ENCODE measurements at regions not wholly inside any gene's neighbourhood (a gene's known extent, or its start where the extent isn't known, plus 50 kb on each side); places are given as distances from the start of the nearest gene placed in this dataset.
"Not testable (repeated sequence)": the region's sequence is repeated elsewhere in the genome, so short reads cannot be mapped to it uniquely, and the experiment has no call there.

DNA sequence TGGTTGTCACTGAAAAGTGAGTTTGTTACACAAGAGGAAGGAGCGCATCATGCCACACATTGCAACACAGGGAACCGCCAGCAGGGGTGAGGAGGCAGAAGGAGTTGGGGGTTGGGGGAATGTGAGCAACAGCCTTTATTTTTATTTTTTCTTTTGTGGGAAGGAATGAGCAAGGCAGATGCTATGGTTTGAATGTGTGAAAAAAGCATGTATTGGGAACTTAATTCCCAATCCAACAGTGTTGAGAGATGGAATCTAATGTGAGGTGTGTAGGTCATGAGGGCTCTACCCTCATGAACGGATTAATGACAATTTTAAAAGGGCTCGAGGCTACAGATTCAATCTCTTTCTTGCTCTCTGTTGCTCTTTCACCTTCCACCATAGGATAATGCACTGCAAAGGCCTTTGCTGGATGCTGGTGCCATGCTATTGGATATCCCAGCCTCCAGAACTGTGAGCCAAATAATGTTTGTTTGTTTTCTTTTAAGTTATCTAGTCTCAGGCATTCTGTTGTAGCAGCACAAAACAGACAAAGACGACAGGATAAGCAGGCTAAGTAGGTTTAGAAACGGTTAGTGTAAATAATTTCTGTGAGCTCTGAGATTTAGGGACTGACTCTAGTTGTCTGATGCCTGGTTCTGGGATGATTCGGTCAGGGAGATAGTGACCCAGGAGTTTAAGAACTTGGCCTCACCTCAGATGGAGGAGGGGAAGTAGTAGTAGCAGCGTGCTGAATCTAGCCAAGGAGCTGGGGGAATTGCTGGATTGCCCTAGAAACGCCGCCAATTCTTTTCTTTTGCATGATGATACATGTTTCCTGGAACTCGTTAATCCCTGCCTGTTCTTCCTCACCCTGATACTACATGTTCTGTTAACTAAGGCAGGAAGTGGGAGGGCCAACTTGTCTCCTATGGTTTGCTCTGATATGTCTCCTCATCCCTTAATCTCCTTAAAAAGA lies 156.6 kb upstream of the CTSO start:
- no peak overlapping the region; the same call in 1 of the 2 replicates for H3K27ac Mint-ChIP-seq
- H3K4me1 Mint-ChIP-seq: peaks cover 37% of the 10 kb centered on the region
- H3K4me3 Mint-ChIP-seq: no peak overlapping the region
- no peaks in the 10 kb centered on the region for H3K9me2 ChIP-seq (ENCODE audit: insufficient read depth)
- H3K36me3 ChIP-seq (ENCODE audit: insufficient read depth): no peaks in the 10 kb centered on the region
- H3K27ac ChIP-seq (ENCODE audit: low read depth): peak overlapping the region; percentile 72
- 0 out of 2 replicates have a peak, but pooled peaks cover 5% of the 10 kb centered on the region for H3F3A ChIP-seq (replicated peaks; ENCODE audit: low read depth)
- peak; percentile 72 for DNase-seq (ENCODE audit: low spot score)
- no peaks in the 10 kb centered on the region for H3K79me2 ChIP-seq (replicated peaks; ENCODE audit: insufficient read depth)
- ATAC-seq: peak; percentile 89
- no peaks in the 10 kb centered on the region for H3K27me3 ChIP-seq (ENCODE audit: insufficient read depth)
- H3K4me2 ChIP-seq: peak overlapping the region; percentile 63
- H3K4me1 ChIP-seq (ENCODE audit: insufficient read depth): peaks cover 35% of the 10 kb centered on the region
- H4K20me1 ChIP-seq (replicated peaks; ENCODE audit: insufficient read depth): no peaks in the 10 kb centered on the region
- no peak overlapping the region; the same call in 1 of the 2 replicates for H3K4me3 ChIP-seq
- TF ChIP-seq, protein P1, sequence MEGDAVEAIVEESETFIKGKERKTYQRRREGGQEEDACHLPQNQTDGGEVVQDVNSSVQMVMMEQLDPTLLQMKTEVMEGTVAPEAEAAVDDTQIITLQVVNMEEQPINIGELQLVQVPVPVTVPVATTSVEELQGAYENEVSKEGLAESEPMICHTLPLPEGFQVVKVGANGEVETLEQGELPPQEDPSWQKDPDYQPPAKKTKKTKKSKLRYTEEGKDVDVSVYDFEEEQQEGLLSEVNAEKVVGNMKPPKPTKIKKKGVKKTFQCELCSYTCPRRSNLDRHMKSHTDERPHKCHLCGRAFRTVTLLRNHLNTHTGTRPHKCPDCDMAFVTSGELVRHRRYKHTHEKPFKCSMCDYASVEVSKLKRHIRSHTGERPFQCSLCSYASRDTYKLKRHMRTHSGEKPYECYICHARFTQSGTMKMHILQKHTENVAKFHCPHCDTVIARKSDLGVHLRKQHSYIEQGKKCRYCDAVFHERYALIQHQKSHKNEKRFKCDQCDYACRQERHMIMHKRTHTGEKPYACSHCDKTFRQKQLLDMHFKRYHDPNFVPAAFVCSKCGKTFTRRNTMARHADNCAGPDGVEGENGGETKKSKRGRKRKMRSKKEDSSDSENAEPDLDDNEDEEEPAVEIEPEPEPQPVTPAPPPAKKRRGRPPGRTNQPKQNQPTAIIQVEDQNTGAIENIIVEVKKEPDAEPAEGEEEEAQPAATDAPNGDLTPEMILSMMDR (conservative IDR thresholded peaks at IDR 0.05; ENCODE audit: low read depth in 2 of 2): peak; percentile 42 to 68
- TF ChIP-seq POLR2AphosphoS5 (IDR thresholded peaks at IDR 0.05; ENCODE audit: low read depth): no peak
- H3K9me3 Mint-ChIP-seq: peaks cover 21% of the 10 kb centered on the region
- H3K27me3 Mint-ChIP-seq (ENCODE audit: insufficient read depth, low read depth, poor library complexity): peaks cover 3% of the 10 kb centered on the region
- peaks cover 19% of the 10 kb centered on the region for H3K36me3 Mint-ChIP-seq (ENCODE audit: low read depth)
- peak overlapping the region; percentile 66; the same call in 1 of the 2 replicates for H2AFZ ChIP-seq

DNA sequence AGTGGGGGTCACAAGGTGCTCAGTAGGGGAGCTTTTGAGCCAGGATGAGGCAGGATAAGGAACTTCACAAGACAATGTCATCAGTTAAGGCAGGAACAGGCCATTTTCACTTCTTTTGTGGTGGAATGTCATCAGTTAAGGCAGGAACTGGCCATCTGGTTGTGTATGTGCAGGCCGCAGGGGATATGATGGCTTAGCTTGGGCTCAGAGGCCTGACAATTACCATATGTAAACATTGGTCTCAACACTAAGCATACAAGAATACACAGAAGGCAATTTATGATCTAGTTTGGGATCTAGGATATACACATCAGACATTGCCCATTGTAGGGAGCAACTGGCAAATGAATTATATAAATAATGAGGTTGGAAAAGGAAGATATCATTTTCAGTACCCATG lies 155.4 kb upstream of the CTSO start:
- not testable (repeated sequence) for H3K27ac ChIP-seq (ENCODE audit: low read depth); H3K4me3 ChIP-seq; DNase-seq (ENCODE audit: low spot score); H3K36me3 ChIP-seq (ENCODE audit: insufficient read depth); H3K27me3 Mint-ChIP-seq (ENCODE audit: insufficient read depth, low read depth, poor library complexity); ATAC-seq; H3K27me3 ChIP-seq (ENCODE audit: insufficient read depth); H3K9me2 ChIP-seq (ENCODE audit: insufficient read depth); H3K4me2 ChIP-seq; H3K4me3 Mint-ChIP-seq; H2AFZ ChIP-seq; H4K20me1 ChIP-seq (replicated peaks; ENCODE audit: insufficient read depth); H3F3A ChIP-seq (replicated peaks; ENCODE audit: low read depth); H3K79me2 ChIP-seq (replicated peaks; ENCODE audit: insufficient read depth)
- H3K27ac Mint-ChIP-seq: peak overlapping the region; percentile 15; the same call in 1 of the 2 replicates
- peaks cover 21% of the 10 kb centered on the region for H3K9me3 Mint-ChIP-seq
- peaks cover 35% of the 10 kb centered on the region for H3K4me1 ChIP-seq (ENCODE audit: insufficient read depth)
- H3K4me1 Mint-ChIP-seq: peaks cover 37% of the 10 kb centered on the region
- peaks cover 19% of the 10 kb centered on the region for H3K36me3 Mint-ChIP-seq (ENCODE audit: low read depth)

DNA sequence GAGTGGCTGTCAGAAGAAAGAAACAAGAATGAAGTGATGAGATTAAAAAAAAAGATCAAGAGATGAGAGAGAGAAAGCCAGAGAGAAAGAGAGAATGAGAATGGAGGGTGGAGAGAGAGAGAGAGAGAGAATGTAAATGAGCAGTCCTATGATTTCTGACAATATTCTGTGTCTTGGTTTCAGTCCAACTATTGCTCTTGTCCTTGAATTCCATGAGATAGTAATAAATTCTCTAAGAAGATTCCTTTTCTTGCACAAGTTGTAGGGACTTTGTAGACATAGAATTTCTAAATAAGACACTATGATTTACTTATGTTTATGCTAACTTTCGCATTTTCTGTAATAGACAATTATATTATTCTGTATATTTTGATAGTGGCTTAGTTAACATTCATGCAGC lies 149.6 kb upstream of the CTSO start:
- DNase-seq (ENCODE audit: low spot score) (no peak), ATAC-seq (no peak)
- H3K27me3 ChIP-seq (ENCODE audit: insufficient read depth): no peaks in the 10 kb centered on the region
- no peak overlapping the region for H3K27ac ChIP-seq (ENCODE audit: low read depth)
- Mint-ChIP-seq H3K9me3 (peaks cover 12% of the 10 kb centered on the region), H3K27ac (no peak overlapping the region), H3K4me1 (peaks cover 4% of the 10 kb centered on the region; the same call in 2 of the 3 replicates), H3K4me3 (no peak overlapping the region), H3K27me3 (ENCODE audit: insufficient read depth, low read depth, poor library complexity) (peaks cover 1% of the 10 kb centered on the region), H3K36me3 (ENCODE audit: low read depth) (peaks cover 11% of the 10 kb centered on the region)
- H3K36me3 ChIP-seq (ENCODE audit: insufficient read depth): no peaks in the 10 kb centered on the region
- H3K4me1 ChIP-seq (ENCODE audit: insufficient read depth): no peaks in the 10 kb centered on the region
- H3K4me2 ChIP-seq: no peak overlapping the region
- H2AFZ ChIP-seq: no peak overlapping the region
- no peaks in the 10 kb centered on the region for H4K20me1 ChIP-seq (replicated peaks; ENCODE audit: insufficient read depth)
- H3K79me2 ChIP-seq (replicated peaks; ENCODE audit: insufficient read depth): no peaks in the 10 kb centered on the region
- H3F3A ChIP-seq (replicated peaks; ENCODE audit: low read depth): no peaks in the 10 kb centered on the region
- H3K9me2 ChIP-seq (ENCODE audit: insufficient read depth): no peaks in the 10 kb centered on the region
- H3K4me3 ChIP-seq: no peak overlapping the region
- TF ChIP-seq EZH2 (IDR thresholded peaks at IDR 0.05; ENCODE audit: low read depth, unreplicated experiment) (no peak), POLR2AphosphoS5 (IDR thresholded peaks at IDR 0.05; ENCODE audit: low read depth) (no peak), ETS1 (IDR thresholded peaks at IDR 0.05) (no peak), JUNB (IDR thresholded peaks at IDR 0.05; ENCODE audit: unreplicated experiment) (no peak), NANOG (IDR thresholded peaks at IDR 0.05; ENCODE audit: borderline replicate concordance) (no peak), ZNF114 (CRISPR knock-in tag; IDR thresholded peaks at IDR 0.05) (no peak), REST (IDR thresholded peaks at IDR 0.05; ENCODE audit: unreplicated experiment) (no peak)
- TF ChIP-seq, protein P1 (conservative IDR thresholded peaks at IDR 0.05; ENCODE audit: low read depth in 2 of 2): no peak

Measured in GM23338 (cell line).